ENCODE measurements at regions not wholly inside any gene's neighbourhood (a gene's known extent, or its start where the extent isn't known, plus 50 kb on each side); places are given as distances from the start of the nearest gene placed in this dataset.
"Not testable (repeated sequence)": the region's sequence is repeated elsewhere in the genome, so short reads cannot be mapped to it uniquely, and the experiment has no call there.

GRCh38 chr4:179331362-179331761, 1889.1 kb upstream of the AGA start:
- Histone ChIP-seq H3K9ac (ENCODE audit: low read depth, low read length) (no peak overlapping the region), H3K36me3 (ENCODE audit: insufficient read depth, low read length) (no peaks in the 10 kb centered on the region), H3K4me1 (ENCODE audit: control insufficient read depth, insufficient read depth, low read length) (no peaks in the 10 kb centered on the region), H3K4me2 (ENCODE audit: low read length) (no peak overlapping the region), H3K9me3 (replicated peaks; ENCODE audit: low read length) (peaks cover under 1% of the 10 kb centered on the region), H3K4me3 (ENCODE audit: low read length) (no peak overlapping the region), H3K27me3 (ENCODE audit: control insufficient read depth, insufficient read depth, low read length) (no peaks in the 10 kb centered on the region)

- Histone ChIP-seq H3K4me3 (ENCODE audit: low read length) (no peak overlapping the region), H3K36me3 (ENCODE audit: insufficient read depth, low read length) (no peaks in the 10 kb centered on the region), H3K9ac (ENCODE audit: low read depth, low read length) (no peak overlapping the region), H3K9me3 (replicated peaks; ENCODE audit: low read length) (no peaks in the 10 kb centered on the region), H3K4me1 (ENCODE audit: control insufficient read depth, insufficient read depth, low read length) (no peaks in the 10 kb centered on the region), H3K4me2 (ENCODE audit: low read length) (no peak overlapping the region), H3K27me3 (ENCODE audit: control insufficient read depth, insufficient read depth, low read length) (no peaks in the 10 kb centered on the region)
Observed at GRCh38 chr4:179344861-179345260, 1902.6 kb upstream of the AGA start.

- no peak overlapping the region for H3K9ac ChIP-seq (ENCODE audit: low read depth, low read length)
- H3K27me3 ChIP-seq (ENCODE audit: control insufficient read depth, insufficient read depth, low read length) = no peaks in the 10 kb centered on the region
- H3K36me3 ChIP-seq (ENCODE audit: insufficient read depth, low read length) = no peaks in the 10 kb centered on the region
- no peaks in the 10 kb centered on the region for H3K9me3 ChIP-seq (replicated peaks; ENCODE audit: low read length)
- H3K4me2 ChIP-seq (ENCODE audit: low read length) = no peak overlapping the region
- no peak overlapping the region for H3K4me3 ChIP-seq (ENCODE audit: low read length)
- no peaks in the 10 kb centered on the region for H3K4me1 ChIP-seq (ENCODE audit: control insufficient read depth, insufficient read depth, low read length)
Observed at GRCh38 chr4:179352221-179352620, 1910.0 kb upstream of the AGA start.

DNA sequence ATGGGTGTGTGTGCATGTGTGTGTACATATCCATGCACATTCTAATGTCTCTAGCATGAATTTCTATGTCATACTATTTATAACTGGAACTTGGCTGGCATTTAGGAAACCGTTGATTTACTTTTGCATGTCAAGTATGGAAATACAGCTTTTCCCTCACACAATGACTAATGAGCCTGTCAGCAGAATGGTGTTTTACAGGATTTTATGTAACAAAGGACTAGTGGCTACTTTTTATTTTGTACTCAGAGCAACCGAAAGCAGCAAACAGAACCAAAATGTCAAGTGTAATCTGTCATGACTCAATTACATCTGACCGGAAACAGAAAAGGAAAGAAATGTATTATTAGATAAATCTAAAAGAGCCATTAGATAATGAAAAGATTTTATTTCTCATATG, 1911.5 kb upstream of the AGA start:
- Histone ChIP-seq H3K27me3 (ENCODE audit: control insufficient read depth, insufficient read depth, low read length) (no peaks in the 10 kb centered on the region), H3K4me1 (ENCODE audit: control insufficient read depth, insufficient read depth, low read length) (no peaks in the 10 kb centered on the region), H3K4me2 (ENCODE audit: low read length) (no peak overlapping the region), H3K4me3 (ENCODE audit: low read length) (no peak overlapping the region), H3K9ac (ENCODE audit: low read depth, low read length) (no peak overlapping the region), H3K9me3 (replicated peaks; ENCODE audit: low read length) (no peaks in the 10 kb centered on the region), H3K36me3 (ENCODE audit: insufficient read depth, low read length) (no peaks in the 10 kb centered on the region)

GRCh38 chr4:179361978-179362486, 1919.8 kb upstream of the AGA start:
- Histone ChIP-seq H3K4me3 (ENCODE audit: low read length) (no peak overlapping the region), H3K27me3 (ENCODE audit: control insufficient read depth, insufficient read depth, low read length) (no peaks in the 10 kb centered on the region), H3K36me3 (ENCODE audit: insufficient read depth, low read length) (no peaks in the 10 kb centered on the region), H3K9me3 (replicated peaks; ENCODE audit: low read length) (no peaks in the 10 kb centered on the region), H3K9ac (ENCODE audit: low read depth, low read length) (no peak overlapping the region), H3K4me1 (ENCODE audit: control insufficient read depth, insufficient read depth, low read length) (no peaks in the 10 kb centered on the region), H3K4me2 (ENCODE audit: low read length) (no peak overlapping the region)

- H3K9me3 ChIP-seq (replicated peaks; ENCODE audit: low read length); H3K27me3 ChIP-seq (ENCODE audit: control insufficient read depth, insufficient read depth, low read length); H3K36me3 ChIP-seq (ENCODE audit: insufficient read depth, low read length); H3K4me2 ChIP-seq (ENCODE audit: low read length); H3K4me3 ChIP-seq (ENCODE audit: low read length); H3K4me1 ChIP-seq (ENCODE audit: control insufficient read depth, insufficient read depth, low read length); H3K9ac ChIP-seq (ENCODE audit: low read depth, low read length): not testable (repeated sequence)
Observed at GRCh38 chr4:179365932-179366331, 1923.7 kb upstream of the AGA start.

- H3K36me3 ChIP-seq (ENCODE audit: insufficient read depth, low read length) = no peaks in the 10 kb centered on the region
- H3K27me3 ChIP-seq (ENCODE audit: control insufficient read depth, insufficient read depth, low read length) = no peaks in the 10 kb centered on the region
- H3K9ac ChIP-seq (ENCODE audit: low read depth, low read length) = no peak overlapping the region
- no peak overlapping the region for H3K4me3 ChIP-seq (ENCODE audit: low read length)
- H3K4me2 ChIP-seq (ENCODE audit: low read length) = no peak overlapping the region
- H3K9me3 ChIP-seq (replicated peaks; ENCODE audit: low read length) = peaks cover 12% of the 10 kb centered on the region
- H3K4me1 ChIP-seq (ENCODE audit: control insufficient read depth, insufficient read depth, low read length) = no peaks in the 10 kb centered on the region
Observed at GRCh38 chr4:179372242-179372641, 1930.0 kb upstream of the AGA start.

DNA sequence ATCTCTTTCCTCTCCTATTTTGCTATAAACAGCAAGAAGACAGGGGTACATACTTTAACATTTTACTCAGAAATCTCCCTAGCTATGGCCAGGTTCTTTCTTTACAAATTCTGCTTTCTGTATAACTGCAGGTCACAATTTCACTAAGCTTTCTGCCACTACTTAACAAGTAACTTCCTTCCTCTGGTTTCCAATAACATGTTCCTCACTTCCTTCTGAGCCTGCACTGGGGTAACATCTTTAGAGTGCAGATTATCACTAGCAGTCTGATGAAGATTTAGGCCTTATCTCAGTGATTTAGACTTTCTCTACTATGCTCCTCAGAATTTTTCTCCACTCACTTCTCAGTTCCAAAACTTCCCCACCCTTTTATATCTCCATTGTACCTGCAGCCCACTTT, 1930.5 kb upstream of the AGA start:
- Histone ChIP-seq H3K4me3 (ENCODE audit: low read length) (no peak overlapping the region), H3K9me3 (replicated peaks; ENCODE audit: low read length) (peaks cover 12% of the 10 kb centered on the region), H3K4me1 (ENCODE audit: control insufficient read depth, insufficient read depth, low read length) (no peaks in the 10 kb centered on the region)

DNA sequence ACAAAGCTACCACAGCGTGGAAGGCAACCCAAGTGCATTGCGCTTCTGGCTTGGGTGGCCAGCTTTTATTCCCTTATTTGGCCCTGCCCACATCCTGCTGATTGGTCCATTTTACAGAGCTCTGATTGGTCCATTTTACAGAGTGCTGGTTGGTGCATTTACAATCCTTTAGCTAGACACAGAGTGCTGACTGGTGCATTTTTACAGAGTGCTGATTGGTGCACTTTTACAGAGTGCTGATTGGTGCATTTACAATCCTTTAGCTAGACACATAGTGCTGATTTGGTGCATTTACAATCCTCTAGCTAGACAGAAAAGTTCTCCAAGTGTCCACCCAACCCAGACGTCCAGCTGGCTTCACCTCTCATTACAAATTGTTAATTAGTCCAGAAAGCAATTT, 1936.6 kb upstream of the AGA start:
- not testable (repeated sequence) for H3K4me3 ChIP-seq (ENCODE audit: low read length); H3K36me3 ChIP-seq (ENCODE audit: insufficient read depth, low read length); H3K9me3 ChIP-seq (replicated peaks; ENCODE audit: low read length); H3K9ac ChIP-seq (ENCODE audit: low read depth, low read length); H3K4me1 ChIP-seq (ENCODE audit: control insufficient read depth, insufficient read depth, low read length); H3K4me2 ChIP-seq (ENCODE audit: low read length); H3K27me3 ChIP-seq (ENCODE audit: control insufficient read depth, insufficient read depth, low read length)

More for the DNA sequence above, 1930.5 kb upstream of the AGA start:
- no peak overlapping the region for H3K9ac ChIP-seq (ENCODE audit: low read depth, low read length)
- no peak overlapping the region for H3K4me2 ChIP-seq (ENCODE audit: low read length)
- H3K27me3 ChIP-seq (ENCODE audit: control insufficient read depth, insufficient read depth, low read length) = no peaks in the 10 kb centered on the region
- H3K36me3 ChIP-seq (ENCODE audit: insufficient read depth, low read length) = no peaks in the 10 kb centered on the region

DNA sequence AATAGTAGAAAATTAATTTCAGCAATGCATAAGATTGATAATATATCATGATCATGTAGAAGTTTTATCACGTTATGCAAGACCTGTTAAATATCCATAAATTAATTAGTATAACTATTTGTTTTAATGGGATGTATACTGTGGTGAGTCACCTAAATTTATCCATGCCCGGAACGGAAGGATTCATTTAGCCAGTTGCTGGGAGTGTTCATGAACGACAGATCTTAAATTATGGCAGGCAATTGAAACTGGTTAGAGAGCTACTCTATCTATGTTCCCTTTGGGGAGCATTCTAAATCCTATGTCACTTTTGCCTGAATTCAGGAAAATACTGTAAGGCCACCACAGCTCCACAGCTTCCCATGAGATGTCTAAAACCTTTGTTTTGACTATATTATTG, 1950.5 kb upstream of the AGA start:
- Histone ChIP-seq H3K27me3 (ENCODE audit: control insufficient read depth, insufficient read depth, low read length) (no peaks in the 10 kb centered on the region), H3K9ac (ENCODE audit: low read depth, low read length) (no peak overlapping the region), H3K4me1 (ENCODE audit: control insufficient read depth, insufficient read depth, low read length) (no peaks in the 10 kb centered on the region), H3K36me3 (ENCODE audit: insufficient read depth, low read length) (no peaks in the 10 kb centered on the region), H3K4me3 (ENCODE audit: low read length) (no peak overlapping the region), H3K4me2 (ENCODE audit: low read length) (no peak overlapping the region), H3K9me3 (replicated peaks; ENCODE audit: low read length) (no peaks in the 10 kb centered on the region)

DNA sequence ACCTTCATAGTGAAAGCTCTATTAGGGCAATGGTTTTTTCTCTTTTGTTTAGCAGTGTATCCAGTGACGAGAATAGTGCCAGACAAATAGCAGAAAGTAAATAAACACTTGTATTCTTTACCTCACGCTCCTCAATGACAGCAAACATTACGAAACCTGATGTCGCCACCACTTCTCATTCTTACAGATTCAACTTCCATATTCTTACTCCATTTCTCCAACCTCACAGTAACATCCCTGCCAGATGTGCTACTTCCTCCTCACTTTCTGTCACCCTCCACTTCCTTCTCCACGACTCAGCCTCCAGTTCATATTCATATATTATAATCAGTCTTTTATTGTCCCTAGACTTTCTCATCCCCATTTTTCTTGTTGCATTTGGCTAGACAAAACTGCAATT, 1956.2 kb upstream of the AGA start:
- H3K9me3 ChIP-seq (replicated peaks; ENCODE audit: low read length) = no peaks in the 10 kb centered on the region
- H3K4me3 ChIP-seq (ENCODE audit: low read length) = no peak overlapping the region
- H3K4me1 ChIP-seq (ENCODE audit: control insufficient read depth, insufficient read depth, low read length) = no peaks in the 10 kb centered on the region

GRCh38 chr4:179399054-179399782, 1957.0 kb upstream of the AGA start:
- Histone ChIP-seq H3K36me3 (ENCODE audit: insufficient read depth, low read length) (no peaks in the 10 kb centered on the region), H3K4me1 (ENCODE audit: control insufficient read depth, insufficient read depth, low read length) (no peaks in the 10 kb centered on the region), H3K9me3 (replicated peaks; ENCODE audit: low read length) (no peaks in the 10 kb centered on the region), H3K4me3 (ENCODE audit: low read length) (no peak overlapping the region), H3K9ac (ENCODE audit: low read depth, low read length) (no peak overlapping the region), H3K4me2 (ENCODE audit: low read length) (no peak overlapping the region), H3K27me3 (ENCODE audit: control insufficient read depth, insufficient read depth, low read length) (no peaks in the 10 kb centered on the region)

More for the DNA sequence above, 1956.2 kb upstream of the AGA start:
- Histone ChIP-seq H3K27me3 (ENCODE audit: control insufficient read depth, insufficient read depth, low read length) (no peaks in the 10 kb centered on the region), H3K9ac (ENCODE audit: low read depth, low read length) (no peak overlapping the region), H3K36me3 (ENCODE audit: insufficient read depth, low read length) (no peaks in the 10 kb centered on the region), H3K4me2 (ENCODE audit: low read length) (no peak overlapping the region)
